ENCODE measurements at regions not wholly inside any gene's neighbourhood (a gene's known extent, or its start where the extent isn't known, plus 50 kb on each side); places are given as distances from the start of the nearest gene placed in this dataset.

GRCh38 chr3:177463863-177464262 is 266.6 kb upstream of the TBL1XR1 start:
- TF ChIP-seq CTCF (IDR thresholded peaks at IDR 0.05) (no peak), POLR2A (IDR thresholded peaks at IDR 0.05) (no peak)

Data from testis (tissue), 2 donors.